COR-L47 (cell line): ENCODE measurements at regions not wholly inside any gene's neighbourhood (a gene's known extent, or its start where the extent isn't known, plus 50 kb on each side); places are given as distances from the start of the nearest gene placed in this dataset.
A peak's percentile ranks its signal among the peaks of the same experiment; 100 is the strongest.

ENCODE experiments used
- DNase-seq: peaks from one replicate; lab custom pipeline; 2025; lab: John Stamatoyannopoulos, UW

- DNase-seq: peak; percentile 8
These were observed 201.2 kb downstream of the SEC23A start for GRCh38 chr14:38901791-38902190.

GRCh38 chr14:38900887-38901286 is 202.1 kb downstream of the SEC23A start:
- DNase-seq: no peak

GRCh38 chr14:38887696-38888095 is 215.3 kb downstream of the SEC23A start:
- no peak for DNase-seq

- no peak for DNase-seq
These were observed 218.9 kb downstream of the SEC23A start for GRCh38 chr14:38884109-38884508.

- no peak for DNase-seq
These were observed 219.9 kb downstream of the SEC23A start for GRCh38 chr14:38883127-38883526.

- DNase-seq: no peak
These were observed 220.5 kb downstream of the SEC23A start for GRCh38 chr14:38882533-38882932.

- DNase-seq: no peak
These were observed 222.2 kb downstream of the SEC23A start for GRCh38 chr14:38880643-38881524.

GRCh38 chr14:38877744-38878388 is 225.2 kb downstream of the SEC23A start:
- no peak for DNase-seq

GRCh38 chr14:38874721-38875120 is 228.3 kb downstream of the SEC23A start:
- DNase-seq: no peak

GRCh38 chr14:38873941-38874612 is 229.0 kb downstream of the SEC23A start:
- no peak for DNase-seq

- DNase-seq: no peak
These were observed 232.7 kb downstream of the SEC23A start for GRCh38 chr14:38870296-38870836.

- no peak for DNase-seq
These were observed 234.4 kb downstream of the SEC23A start for GRCh38 chr14:38868399-38869290.

GRCh38 chr14:38867561-38868150 is 235.4 kb downstream of the SEC23A start:
- DNase-seq: peak; percentile 77

GRCh38 chr14:38866461-38866860 is 236.6 kb downstream of the SEC23A start:
- peak; percentile 8 for DNase-seq

GRCh38 chr14:38862366-38862765 is 240.7 kb downstream of the SEC23A start:
- no peak for DNase-seq

GRCh38 chr14:38860530-38860929 is 242.5 kb downstream of the SEC23A start:
- no peak for DNase-seq

GRCh38 chr14:38856798-38857197 is 246.2 kb downstream of the SEC23A start:
- no peak for DNase-seq

- DNase-seq: no peak
These were observed 247.5 kb downstream of the SEC23A start for GRCh38 chr14:38855513-38855912.

GRCh38 chr14:38851111-38851510 is 251.9 kb downstream of the SEC23A start:
- DNase-seq: no peak

- DNase-seq: no peak
These were observed 252.4 kb downstream of the SEC23A start for GRCh38 chr14:38850664-38851063.
